Fibroblast of lung (primary cell): ENCODE measurements at regions not wholly inside any gene's neighbourhood (a gene's known extent, or its start where the extent isn't known, plus 50 kb on each side); places are given as distances from the start of the nearest gene placed in this dataset.

Experiments used
- EZH2 ChIP-seq: IDR thresholded peaks from 2 replicates; pipeline ENCODE4 v1.5.1; 2012; ENCODE audit warnings: low read length, control low read depth, mild to moderate bottlenecking; ENCODE audit errors: missing control alignments
- TF ChIP-seq, protein P1 (sequence below), 2 donors: IDR thresholded peaks in 1 of 2; conservative IDR thresholded peaks in 1 of 2; 1 replicate in 1 of 2; 2 replicates in 1 of 2; pipeline ENCODE4 v1.5.1; 2011 to 2012; ENCODE audit warnings: low read length in 2 of 2, control low read depth in 1 of 2, inconsistent platforms in 1 of 2, low read depth in 1 of 2, mild to moderate bottlenecking in 1 of 2

DNA sequence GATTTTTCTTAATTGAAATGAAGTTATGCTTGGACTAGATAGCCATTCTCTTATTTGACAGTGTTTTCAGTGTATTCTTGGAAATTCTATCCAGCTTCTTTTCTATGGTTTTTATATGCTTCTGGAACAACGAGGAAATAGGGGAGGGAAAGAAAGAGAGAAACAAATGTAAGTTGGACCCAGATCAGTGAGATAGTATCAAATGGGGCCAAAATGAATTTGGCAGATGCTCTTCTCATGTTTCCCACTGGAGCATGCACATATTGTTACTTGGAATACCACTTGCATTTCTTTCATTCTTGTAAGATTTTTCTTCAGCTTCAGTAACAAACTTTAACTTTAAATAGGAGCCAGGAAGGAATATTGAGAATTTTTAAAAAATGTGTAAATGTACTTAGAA is 312.3 kb downstream of the PRL start:
- TF ChIP-seq, protein P1, sequence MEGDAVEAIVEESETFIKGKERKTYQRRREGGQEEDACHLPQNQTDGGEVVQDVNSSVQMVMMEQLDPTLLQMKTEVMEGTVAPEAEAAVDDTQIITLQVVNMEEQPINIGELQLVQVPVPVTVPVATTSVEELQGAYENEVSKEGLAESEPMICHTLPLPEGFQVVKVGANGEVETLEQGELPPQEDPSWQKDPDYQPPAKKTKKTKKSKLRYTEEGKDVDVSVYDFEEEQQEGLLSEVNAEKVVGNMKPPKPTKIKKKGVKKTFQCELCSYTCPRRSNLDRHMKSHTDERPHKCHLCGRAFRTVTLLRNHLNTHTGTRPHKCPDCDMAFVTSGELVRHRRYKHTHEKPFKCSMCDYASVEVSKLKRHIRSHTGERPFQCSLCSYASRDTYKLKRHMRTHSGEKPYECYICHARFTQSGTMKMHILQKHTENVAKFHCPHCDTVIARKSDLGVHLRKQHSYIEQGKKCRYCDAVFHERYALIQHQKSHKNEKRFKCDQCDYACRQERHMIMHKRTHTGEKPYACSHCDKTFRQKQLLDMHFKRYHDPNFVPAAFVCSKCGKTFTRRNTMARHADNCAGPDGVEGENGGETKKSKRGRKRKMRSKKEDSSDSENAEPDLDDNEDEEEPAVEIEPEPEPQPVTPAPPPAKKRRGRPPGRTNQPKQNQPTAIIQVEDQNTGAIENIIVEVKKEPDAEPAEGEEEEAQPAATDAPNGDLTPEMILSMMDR (conservative IDR thresholded peaks at IDR 0.05 in 1 of 2, IDR thresholded peaks at IDR 0.05 in 1 of 2; ENCODE audit: low read depth in 1 of 2, low read length in 2 of 2) = no peak
- TF ChIP-seq EZH2 = no peak
